ENCODE measurements at regions not wholly inside any gene's neighbourhood (a gene's known extent, or its start where the extent isn't known, plus 50 kb on each side); places are given as distances from the start of the nearest gene placed in this dataset.

DNA sequence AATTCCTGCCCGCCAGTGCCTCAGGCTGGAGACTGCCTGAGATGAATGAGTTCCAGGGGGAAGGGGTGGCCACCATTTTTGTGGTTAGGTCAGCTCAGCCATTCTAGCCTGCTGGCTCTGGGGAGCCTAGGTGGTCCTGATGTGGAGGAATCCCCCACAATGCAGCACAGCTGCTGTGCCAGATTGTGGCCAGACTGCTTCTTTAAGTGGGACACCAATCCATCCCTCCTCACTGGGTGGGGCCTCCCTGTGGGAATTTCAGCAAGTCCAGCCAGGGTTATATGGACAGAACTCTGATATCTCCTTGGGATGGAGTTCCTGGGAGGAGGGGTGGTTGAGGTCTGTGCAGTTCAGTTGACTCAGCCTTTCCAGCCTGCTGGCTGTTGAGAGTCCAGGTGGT lies 51.2 kb upstream of the DAP start:
- POLR2A ChIA-PET = no interaction called here
- no peaks in the 10 kb centered on the region for H3K79me2 ChIP-seq (ENCODE audit: insufficient read depth, low read depth, low read length)
- no peaks in the 10 kb centered on the region for H3K4me1 ChIP-seq (ENCODE audit: insufficient read depth, low read length, poor library complexity, severe bottlenecking)
- no peaks in the 10 kb centered on the region for H3K9me2 ChIP-seq (ENCODE audit: insufficient read depth, low read length)
- no peak for DNase-seq (ENCODE audit: low spot score)
- H3K9me3 ChIP-seq (ENCODE audit: low read length) = no peaks in the 10 kb centered on the region
- CTCF ChIA-PET (ENCODE audit: unreplicated experiment) = no interaction called here
- H2AFZ ChIP-seq (ENCODE audit: low read length) = no peak overlapping the region
- TF ChIP-seq EZH2phosphoT487 (IDR thresholded peaks at IDR 0.05; ENCODE audit: borderline replicate concordance, low read depth, low read length) = no peak
- TF ChIP-seq, protein P1, sequence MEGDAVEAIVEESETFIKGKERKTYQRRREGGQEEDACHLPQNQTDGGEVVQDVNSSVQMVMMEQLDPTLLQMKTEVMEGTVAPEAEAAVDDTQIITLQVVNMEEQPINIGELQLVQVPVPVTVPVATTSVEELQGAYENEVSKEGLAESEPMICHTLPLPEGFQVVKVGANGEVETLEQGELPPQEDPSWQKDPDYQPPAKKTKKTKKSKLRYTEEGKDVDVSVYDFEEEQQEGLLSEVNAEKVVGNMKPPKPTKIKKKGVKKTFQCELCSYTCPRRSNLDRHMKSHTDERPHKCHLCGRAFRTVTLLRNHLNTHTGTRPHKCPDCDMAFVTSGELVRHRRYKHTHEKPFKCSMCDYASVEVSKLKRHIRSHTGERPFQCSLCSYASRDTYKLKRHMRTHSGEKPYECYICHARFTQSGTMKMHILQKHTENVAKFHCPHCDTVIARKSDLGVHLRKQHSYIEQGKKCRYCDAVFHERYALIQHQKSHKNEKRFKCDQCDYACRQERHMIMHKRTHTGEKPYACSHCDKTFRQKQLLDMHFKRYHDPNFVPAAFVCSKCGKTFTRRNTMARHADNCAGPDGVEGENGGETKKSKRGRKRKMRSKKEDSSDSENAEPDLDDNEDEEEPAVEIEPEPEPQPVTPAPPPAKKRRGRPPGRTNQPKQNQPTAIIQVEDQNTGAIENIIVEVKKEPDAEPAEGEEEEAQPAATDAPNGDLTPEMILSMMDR (conservative IDR thresholded peaks at IDR 0.05; ENCODE audit: low read length) = no peak
- H4K20me1 ChIP-seq (ENCODE audit: insufficient read depth, low read length) = no peaks in the 10 kb centered on the region
- BruUV-seq (replicated peaks) = no TSS peak
- H3K4me3 ChIP-seq (ENCODE audit: low read depth, low read length, poor library complexity, severe bottlenecking) = no peak overlapping the region
- no peaks in the 10 kb centered on the region for H3K36me3 ChIP-seq (ENCODE audit: insufficient read depth, low read length)
- no peak overlapping the region for H3K4me2 ChIP-seq (ENCODE audit: low read length)
- intact Hi-C loops (cut with micrococcal nuclease; ENCODE audit: unreplicated experiment) = no loop called here
- no peak overlapping the region for H3K27ac ChIP-seq (ENCODE audit: low read depth, low read length, poor library complexity, severe bottlenecking)
